ENCODE measurements at regions not wholly inside any gene's neighbourhood (a gene's known extent, or its start where the extent isn't known, plus 50 kb on each side); places are given as distances from the start of the nearest gene placed in this dataset.

GRCh38 chr13:50599927-50600326 is 243.6 kb downstream of the DLEU7 start:
- no peaks in the 10 kb centered on the region for H3K36me3 ChIP-seq (ENCODE audit: insufficient read depth, low read depth, low read length)
- H3K9ac ChIP-seq (ENCODE audit: low read depth, low read length) = no peak overlapping the region
- peaks cover 3% of the 10 kb centered on the region; the same call in 1 of the 2 replicates for H3K4me1 ChIP-seq (ENCODE audit: insufficient read depth, low read length)
- H3K27me3 ChIP-seq (ENCODE audit: insufficient read depth, low read length) = no peaks in the 10 kb centered on the region
- H3K9me3 ChIP-seq (ENCODE audit: insufficient read depth, low read depth, low read length) = no peaks in the 10 kb centered on the region
- no peak overlapping the region for H3K4me3 ChIP-seq (ENCODE audit: low read length)
- H3K27ac ChIP-seq (ENCODE audit: low read length) = no peak overlapping the region

DNA sequence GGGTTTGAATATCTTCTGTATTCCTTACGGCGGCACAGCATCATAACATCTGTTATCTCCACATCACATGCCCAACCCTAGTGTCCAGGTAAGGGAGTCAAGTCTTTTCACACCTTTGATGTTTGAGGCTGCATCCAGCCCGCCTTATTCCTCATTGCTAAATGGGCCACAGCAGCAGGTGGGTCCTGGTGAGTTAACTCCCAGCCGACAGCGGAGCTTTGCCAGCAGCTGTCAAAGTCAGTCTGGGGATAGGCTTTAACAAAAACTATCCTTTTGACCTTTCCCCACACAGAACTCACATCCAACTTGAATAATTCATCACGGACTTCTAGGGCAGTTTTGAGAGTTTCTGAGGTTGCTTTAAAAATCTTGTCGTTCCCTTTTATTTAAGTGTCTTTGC is 235.1 kb downstream of the DLEU7 start:
- H3K27me3 ChIP-seq (ENCODE audit: insufficient read depth, low read length) = no peaks in the 10 kb centered on the region
- H3K36me3 ChIP-seq (ENCODE audit: insufficient read depth, low read depth, low read length) = no peaks in the 10 kb centered on the region
- H3K9ac ChIP-seq (ENCODE audit: low read depth, low read length) = no peak overlapping the region
- H3K4me1 ChIP-seq (ENCODE audit: insufficient read depth, low read length) = no peaks in the 10 kb centered on the region
- H3K9me3 ChIP-seq (ENCODE audit: insufficient read depth, low read depth, low read length) = no peaks in the 10 kb centered on the region
- no peak overlapping the region for H3K4me3 ChIP-seq (ENCODE audit: low read length)
- no peak overlapping the region for H3K27ac ChIP-seq (ENCODE audit: low read length)

- H3K27ac ChIP-seq (ENCODE audit: low read length) = no peak overlapping the region
- no peak overlapping the region for H3K4me3 ChIP-seq (ENCODE audit: low read length)
- no peaks in the 10 kb centered on the region for H3K36me3 ChIP-seq (ENCODE audit: insufficient read depth, low read depth, low read length)
- H3K9me3 ChIP-seq (ENCODE audit: insufficient read depth, low read depth, low read length) = no peaks in the 10 kb centered on the region
- H3K27me3 ChIP-seq (ENCODE audit: insufficient read depth, low read length) = no peaks in the 10 kb centered on the region
- H3K4me1 ChIP-seq (ENCODE audit: insufficient read depth, low read length) = no peaks in the 10 kb centered on the region
- H3K9ac ChIP-seq (ENCODE audit: low read depth, low read length) = no peak overlapping the region
Measured at GRCh38 chr13:50609011-50609410, 234.5 kb downstream of the DLEU7 start.

DNA sequence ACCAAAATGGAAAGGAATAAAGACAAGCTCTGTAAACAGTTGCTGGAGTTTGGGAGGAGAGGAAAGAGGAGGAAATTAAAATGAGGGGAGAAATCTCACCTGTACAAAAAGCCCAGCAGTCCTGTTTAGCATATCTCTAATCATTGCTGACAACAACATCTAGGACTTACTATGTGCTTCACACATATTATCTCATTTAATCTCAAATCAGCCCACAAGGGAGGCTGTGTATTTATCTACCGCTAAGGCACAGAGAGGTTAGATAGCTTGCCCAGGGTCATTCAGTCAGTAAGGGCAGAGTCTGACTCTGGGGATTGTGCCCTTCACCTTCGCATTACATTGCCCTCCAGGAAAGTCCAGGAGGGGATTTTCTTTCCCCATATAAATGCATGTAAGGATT is 233.3 kb downstream of the DLEU7 start:
- no peaks in the 10 kb centered on the region for H3K27me3 ChIP-seq (ENCODE audit: insufficient read depth, low read length)
- no peaks in the 10 kb centered on the region for H3K4me1 ChIP-seq (ENCODE audit: insufficient read depth, low read length)
- H3K9me3 ChIP-seq (ENCODE audit: insufficient read depth, low read depth, low read length) = no peaks in the 10 kb centered on the region
- no peak overlapping the region for H3K4me3 ChIP-seq (ENCODE audit: low read length)
- H3K36me3 ChIP-seq (ENCODE audit: insufficient read depth, low read depth, low read length) = no peaks in the 10 kb centered on the region
- H3K9ac ChIP-seq (ENCODE audit: low read depth, low read length) = no peak overlapping the region
- H3K27ac ChIP-seq (ENCODE audit: low read length) = no peak overlapping the region

- H3K27me3 ChIP-seq (ENCODE audit: insufficient read depth, low read length) = no peaks in the 10 kb centered on the region
- no peaks in the 10 kb centered on the region for H3K36me3 ChIP-seq (ENCODE audit: insufficient read depth, low read depth, low read length)
- no peak overlapping the region for H3K4me3 ChIP-seq (ENCODE audit: low read length)
- no peak overlapping the region for H3K9ac ChIP-seq (ENCODE audit: low read depth, low read length)
- no peaks in the 10 kb centered on the region for H3K4me1 ChIP-seq (ENCODE audit: insufficient read depth, low read length)
- H3K9me3 ChIP-seq (ENCODE audit: insufficient read depth, low read depth, low read length) = no peaks in the 10 kb centered on the region
- H3K27ac ChIP-seq (ENCODE audit: low read length) = no peak overlapping the region
Measured at GRCh38 chr13:50611117-50611781, 232.2 kb downstream of the DLEU7 start.

DNA sequence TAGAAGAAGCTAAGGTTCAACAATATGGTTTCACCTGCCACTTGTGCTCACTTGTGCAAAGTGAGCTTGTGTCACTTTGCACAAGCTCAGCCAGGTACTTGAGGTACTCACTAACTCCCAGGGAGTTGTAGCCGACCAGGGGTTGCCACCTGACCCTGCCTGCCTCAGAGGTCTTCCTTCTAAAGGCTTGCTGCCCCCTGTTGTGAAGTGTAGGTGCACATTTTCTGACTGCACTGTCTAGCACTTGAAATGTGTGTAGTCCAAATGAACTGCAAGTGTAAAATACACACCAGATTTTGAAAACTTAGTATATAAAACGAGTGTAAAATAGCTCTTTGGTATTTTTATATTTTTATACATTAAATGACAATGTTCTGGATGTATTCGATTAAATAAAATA is 230.8 kb downstream of the DLEU7 start:
- Histone ChIP-seq H3K9ac (ENCODE audit: low read depth, low read length) (no peak overlapping the region), H3K36me3 (ENCODE audit: insufficient read depth, low read depth, low read length) (no peaks in the 10 kb centered on the region), H3K9me3 (ENCODE audit: insufficient read depth, low read depth, low read length) (no peaks in the 10 kb centered on the region), H3K27me3 (ENCODE audit: insufficient read depth, low read length) (no peaks in the 10 kb centered on the region), H3K4me3 (ENCODE audit: low read length) (no peak overlapping the region), H3K4me1 (ENCODE audit: insufficient read depth, low read length) (no peaks in the 10 kb centered on the region), H3K27ac (ENCODE audit: low read length) (no peak overlapping the region)

GRCh38 chr13:50613356-50613831 is 230.1 kb downstream of the DLEU7 start:
- no peaks in the 10 kb centered on the region for H3K27me3 ChIP-seq (ENCODE audit: insufficient read depth, low read length)
- H3K36me3 ChIP-seq (ENCODE audit: insufficient read depth, low read depth, low read length) = no peaks in the 10 kb centered on the region
- H3K4me3 ChIP-seq (ENCODE audit: low read length) = no peak overlapping the region
- no peaks in the 10 kb centered on the region for H3K4me1 ChIP-seq (ENCODE audit: insufficient read depth, low read length)
- H3K9me3 ChIP-seq (ENCODE audit: insufficient read depth, low read depth, low read length) = no peaks in the 10 kb centered on the region
- H3K9ac ChIP-seq (ENCODE audit: low read depth, low read length) = no peak overlapping the region
- H3K27ac ChIP-seq (ENCODE audit: low read length) = no peak overlapping the region

GRCh38 chr13:50615234-50615633 is 228.3 kb downstream of the DLEU7 start:
- no peak overlapping the region for H3K9ac ChIP-seq (ENCODE audit: low read depth, low read length)
- H3K4me3 ChIP-seq (ENCODE audit: low read length) = no peak overlapping the region
- no peaks in the 10 kb centered on the region for H3K9me3 ChIP-seq (ENCODE audit: insufficient read depth, low read depth, low read length)
- no peak overlapping the region for H3K27ac ChIP-seq (ENCODE audit: low read length)
- no peaks in the 10 kb centered on the region for H3K36me3 ChIP-seq (ENCODE audit: insufficient read depth, low read depth, low read length)
- no peaks in the 10 kb centered on the region for H3K4me1 ChIP-seq (ENCODE audit: insufficient read depth, low read length)
- H3K27me3 ChIP-seq (ENCODE audit: insufficient read depth, low read length) = no peaks in the 10 kb centered on the region

GRCh38 chr13:50616101-50616500 is 227.4 kb downstream of the DLEU7 start:
- Histone ChIP-seq H3K27ac (ENCODE audit: low read length) (no peak overlapping the region), H3K36me3 (ENCODE audit: insufficient read depth, low read depth, low read length) (no peaks in the 10 kb centered on the region), H3K9ac (ENCODE audit: low read depth, low read length) (no peak overlapping the region), H3K9me3 (ENCODE audit: insufficient read depth, low read depth, low read length) (no peaks in the 10 kb centered on the region), H3K4me3 (ENCODE audit: low read length) (no peak overlapping the region), H3K27me3 (ENCODE audit: insufficient read depth, low read length) (no peaks in the 10 kb centered on the region), H3K4me1 (ENCODE audit: insufficient read depth, low read length) (no peaks in the 10 kb centered on the region)

- Histone ChIP-seq H3K9me3 (ENCODE audit: insufficient read depth, low read depth, low read length) (no peaks in the 10 kb centered on the region), H3K36me3 (ENCODE audit: insufficient read depth, low read depth, low read length) (no peaks in the 10 kb centered on the region), H3K9ac (ENCODE audit: low read depth, low read length) (no peak overlapping the region), H3K4me1 (ENCODE audit: insufficient read depth, low read length) (no peaks in the 10 kb centered on the region), H3K27me3 (ENCODE audit: insufficient read depth, low read length) (no peaks in the 10 kb centered on the region), H3K4me3 (ENCODE audit: low read length) (no peak overlapping the region), H3K27ac (ENCODE audit: low read length) (no peak overlapping the region)
Measured at GRCh38 chr13:50617134-50617721, 226.3 kb downstream of the DLEU7 start.

DNA sequence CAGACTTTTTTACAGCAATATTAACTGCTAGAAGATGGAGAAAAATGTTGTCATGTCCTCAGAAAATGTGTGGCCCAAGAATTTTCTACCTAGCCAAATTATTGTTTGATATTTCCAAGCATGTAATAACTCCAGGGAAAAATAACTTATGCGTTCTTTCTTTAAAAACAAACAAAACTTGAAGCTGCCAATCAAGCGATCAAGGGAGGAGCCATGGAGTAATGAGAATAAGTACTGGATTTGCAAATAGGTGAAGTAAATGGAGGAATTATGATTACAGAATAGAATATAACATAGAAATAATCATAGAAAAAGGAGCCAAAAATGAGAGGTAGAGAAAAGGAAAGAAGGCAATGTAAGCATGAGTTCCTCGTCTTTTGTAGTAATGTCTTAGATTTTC is 225.3 kb downstream of the DLEU7 start:
- H3K4me3 ChIP-seq (ENCODE audit: low read length) = no peak overlapping the region

DNA sequence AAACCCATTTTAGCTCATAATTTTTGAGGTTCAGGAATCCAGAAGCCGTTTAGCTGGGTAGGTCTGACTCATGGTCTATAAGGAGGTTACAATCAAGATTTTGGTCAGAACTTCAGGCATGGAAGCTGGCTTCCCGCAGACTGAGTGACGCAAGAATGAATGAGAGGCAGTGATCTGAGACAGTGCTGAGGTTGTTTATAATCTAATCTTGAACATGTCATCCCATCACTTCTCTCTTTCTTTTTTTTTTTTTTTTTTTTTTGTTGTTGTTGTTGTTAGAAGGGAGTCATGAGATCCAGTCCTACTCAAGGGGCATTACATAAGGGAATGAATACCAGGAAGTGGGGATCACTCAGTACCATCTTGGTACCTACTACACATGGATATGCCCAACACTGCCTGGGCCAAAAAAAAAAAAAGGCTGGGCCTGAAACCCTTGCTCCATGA is 217.4 kb downstream of the DLEU7 start:
- H3K27me3 ChIP-seq (ENCODE audit: insufficient read depth, low read length) = no peaks in the 10 kb centered on the region
- H3K4me1 ChIP-seq (ENCODE audit: insufficient read depth, low read length) = no peaks in the 10 kb centered on the region
- H3K9ac ChIP-seq (ENCODE audit: low read depth, low read length) = no peak overlapping the region
- H3K4me3 ChIP-seq (ENCODE audit: low read length) = no peak overlapping the region
- no peaks in the 10 kb centered on the region for H3K36me3 ChIP-seq (ENCODE audit: insufficient read depth, low read depth, low read length)
- H3K27ac ChIP-seq (ENCODE audit: low read length) = no peak overlapping the region
- no peaks in the 10 kb centered on the region for H3K9me3 ChIP-seq (ENCODE audit: insufficient read depth, low read depth, low read length)

More for the DNA sequence above, 225.3 kb downstream of the DLEU7 start:
- Histone ChIP-seq H3K4me1 (ENCODE audit: insufficient read depth, low read length) (no peaks in the 10 kb centered on the region), H3K9ac (ENCODE audit: low read depth, low read length) (no peak overlapping the region), H3K36me3 (ENCODE audit: insufficient read depth, low read depth, low read length) (no peaks in the 10 kb centered on the region), H3K27me3 (ENCODE audit: insufficient read depth, low read length) (no peaks in the 10 kb centered on the region), H3K9me3 (ENCODE audit: insufficient read depth, low read depth, low read length) (no peaks in the 10 kb centered on the region), H3K27ac (ENCODE audit: low read length) (no peak overlapping the region)

Data from iPS-20b (cell line).